IMR-90 (cell line): ENCODE measurements at regions not wholly inside any gene's neighbourhood (a gene's known extent, or its start where the extent isn't known, plus 50 kb on each side); places are given as distances from the start of the nearest gene placed in this dataset.

ENCODE experiments used
- ATAC-seq: fragments of 200-7000 bp; cut with Tn5 transposase; 2 replicates; pipeline ENCODE4 v1.9.1; 2020; ENCODE audit warnings: low read depth, mild to moderate bottlenecking, moderate library complexity
- BruUV-seq: library from RNA; stranded (reverse); fragments of 400-500 nt; replicated peaks from 2 replicates; lab custom pipeline; 2021; lab: Mats Ljungman, UMichigan
- CTCF ChIA-PET: fragments of 300-600 bp; formaldehyde crosslinking; extraction: SDS; loops from one replicate; lab custom pipeline; 2021; ENCODE audit warnings: antibody characterized with exemption; lab: Yijun Ruan, JAX
- POLR2A ChIA-PET: fragments of 300-600 bp; sonication (Branson Sonifier 250); formaldehyde crosslinking; loops from one replicate; lab custom pipeline; 2022; ENCODE audit warnings: antibody characterized with exemption; ENCODE audit not compliant: unreplicated experiment; lab: Charles Lee
- DNase-seq: peaks from one replicate; pipeline ENCODE4 v3.0.0; 2013
- H2AFZ ChIP-seq: replicated peaks from 2 replicates; pipeline ENCODE3; 2013; ENCODE audit warnings: low read length, mild to moderate bottlenecking; ENCODE audit not compliant: poor library complexity
- H2AK5ac ChIP-seq: 2 replicates; pipeline ENCODE4 v1.6.1; 2013; ENCODE audit warnings: low read depth, low read length, inconsistent platforms
- H2AK9ac ChIP-seq: replicated peaks from 2 replicates; pipeline ENCODE3; 2013; ENCODE audit warnings: mild to moderate bottlenecking, low read depth, low read length, moderate library complexity; ENCODE audit not compliant: poor library complexity
- H2BK120ac ChIP-seq: 2 replicates; pipeline ENCODE4 v1.6.1; 2013; ENCODE audit warnings: low read depth, low read length, inconsistent platforms
- H2BK15ac ChIP-seq: 3 replicates; pipeline ENCODE4 v1.6.1; 2013; ENCODE audit warnings: low read depth, low read length, inconsistent platforms
- H2BK20ac ChIP-seq: 2 replicates; pipeline ENCODE4 v1.6.1; 2013; ENCODE audit warnings: low read depth, mild to moderate bottlenecking, inconsistent platforms, low read length, moderate library complexity
- H2BK5ac ChIP-seq: 2 replicates; pipeline ENCODE4 v1.6.1; 2013; ENCODE audit warnings: mild to moderate bottlenecking, low read depth, low read length, inconsistent platforms; ENCODE audit not compliant: poor library complexity, severe bottlenecking
- H3K14ac ChIP-seq: replicated peaks from 2 replicates; pipeline ENCODE4 v1.6.1; 2013; ENCODE audit warnings: low read depth, low read length, inconsistent platforms
- H3K18ac ChIP-seq: 2 replicates; pipeline ENCODE4 v1.6.1; 2013; ENCODE audit warnings: low read depth, low read length, control low read depth
- H3K23ac ChIP-seq: 2 replicates; pipeline ENCODE4 v1.6.1; 2013; ENCODE audit warnings: low read depth, low read length, inconsistent platforms
- H3K27ac ChIP-seq: 2 replicates; pipeline ENCODE4 v1.5.1; 2013; ENCODE audit warnings: mild to moderate bottlenecking, control low read depth, low read length; ENCODE audit not compliant: insufficient read depth
- H3K27me3 ChIP-seq: 2 replicates; pipeline ENCODE4 v1.6.1; 2013; ENCODE audit warnings: low read length; ENCODE audit not compliant: control insufficient read depth, insufficient read depth
- H3K36me3 ChIP-seq: 2 replicates; pipeline ENCODE4 v1.6.1; 2013; ENCODE audit warnings: low read length, mixed read lengths; ENCODE audit not compliant: control insufficient read depth, insufficient read depth
- H3K4ac ChIP-seq: 2 replicates; pipeline ENCODE4 v1.6.1; 2013; ENCODE audit warnings: low read depth, low read length, inconsistent platforms
- H3K4me1 ChIP-seq: 2 replicates; pipeline ENCODE4 v1.6.1; 2013; ENCODE audit warnings: low read length, mixed read lengths; ENCODE audit not compliant: control insufficient read depth, insufficient read depth
- H3K4me2 ChIP-seq: 2 replicates; pipeline ENCODE4 v1.6.1; 2013; ENCODE audit warnings: low read depth, mild to moderate bottlenecking, control low read depth, low read length, moderate library complexity
- H3K4me3 ChIP-seq: 2 replicates; pipeline ENCODE4 v1.5.1; 2013; ENCODE audit warnings: low read depth, mild to moderate bottlenecking, control low read depth, low read length, moderate library complexity; ENCODE audit not compliant: insufficient read depth
- H3K56ac ChIP-seq: 2 replicates; pipeline ENCODE4 v1.6.1; 2013; ENCODE audit warnings: low read length, inconsistent platforms; ENCODE audit not compliant: insufficient read depth; ENCODE audit errors: extremely low read depth
- H3K79me1 ChIP-seq, 2 experiments: 2 replicates each; pipeline ENCODE4 v1.6.1; 2013; ENCODE audit warnings: low read length in 2 of 2, inconsistent platforms in 1 of 2, low read depth in 1 of 2
- H3K9ac ChIP-seq: 2 replicates; pipeline ENCODE4 v1.6.1; 2013; ENCODE audit warnings: low read depth, low read length, control low read depth
- H3K9me1 ChIP-seq: 2 replicates; pipeline ENCODE4 v1.6.1; 2013; ENCODE audit warnings: low read length, inconsistent platforms; ENCODE audit not compliant: insufficient read depth
- H3K9me3 ChIP-seq: 2 replicates; pipeline ENCODE4 v1.6.1; 2013; ENCODE audit warnings: low read length; ENCODE audit not compliant: control insufficient read depth, insufficient read depth
- H4K20me1 ChIP-seq: 2 replicates; pipeline ENCODE4 v1.6.1; 2013; ENCODE audit warnings: low read length, inconsistent platforms; ENCODE audit not compliant: insufficient read depth
- H4K5ac ChIP-seq: 2 replicates; pipeline ENCODE4 v1.6.1; 2013; ENCODE audit warnings: mild to moderate bottlenecking, low read depth, low read length, control low read depth
- H4K8ac ChIP-seq, 2 experiments: 2 replicates each; pipeline ENCODE4 v1.6.1; 2013; ENCODE audit warnings: low read depth in 2 of 2, low read length in 2 of 2, control low read depth in 1 of 2, inconsistent platforms in 1 of 2
- H4K91ac ChIP-seq: 2 replicates; pipeline ENCODE4 v1.6.1; 2013; ENCODE audit warnings: low read depth, low read length, inconsistent platforms; ENCODE audit not compliant: insufficient read depth
- CHD1 ChIP-seq: IDR thresholded peaks from 2 replicates; pipeline ENCODE4 v1.6.1; 2012; ENCODE audit warnings: low read depth, low read length, improper control_type of control experiment
- FOS ChIP-seq: fragments of 150-350 bp; IDR thresholded peaks from 2 replicates; pipeline ENCODE4 v1.6.1; 2016; ENCODE audit warnings: low read depth, low read length
- MAFK ChIP-seq: IDR thresholded peaks from 2 replicates; pipeline ENCODE4 v1.6.1; 2012; ENCODE audit warnings: low read depth, low read length, improper control_type of control experiment
- MAZ ChIP-seq: IDR thresholded peaks from 2 replicates; pipeline ENCODE4 v1.6.1; 2012; ENCODE audit warnings: low read depth, mild to moderate bottlenecking, low read length, improper control_type of control experiment, moderate library complexity, borderline replicate concordance
- NFE2L2 ChIP-seq: fragments of 150-350 bp; IDR thresholded peaks from 2 replicates; pipeline ENCODE4 v1.6.1; 2016; ENCODE audit warnings: low read depth, mild to moderate bottlenecking, low read length
- RCOR1 ChIP-seq: IDR thresholded peaks from 2 replicates; pipeline ENCODE4 v1.6.1; 2012; ENCODE audit warnings: mild to moderate bottlenecking, low read length, improper control_type of control experiment; ENCODE audit not compliant: insufficient replicate concordance
- RFX5 ChIP-seq: IDR thresholded peaks from 2 replicates; pipeline ENCODE4 v1.8.0; 2012; ENCODE audit warnings: low read depth, mild to moderate bottlenecking, low read length, moderate library complexity
- SMC3 ChIP-seq: fragments of 150-350 bp; IDR thresholded peaks from 2 replicates; pipeline ENCODE4 v1.6.1; 2016; ENCODE audit warnings: low read depth, mild to moderate bottlenecking, antibody characterized with exemption, low read length, moderate library complexity
- WGBS, 2 experiments: methylation state at CpG; one replicate each; pipeline versions ENCODE4 v1.1.5 to v1.1.7; 2013; ENCODE audit warnings: missing lambda C conversion rate in 2 of 2; ENCODE audit not compliant: insufficient read length in 1 of 2; ENCODE audit errors: extremely low coverage in 2 of 2; 5-methylcytosine and 5-hydroxymethylcytosine counted together
- dilution Hi-C: fragments of 300-500 bp; cut with HindIII; formaldehyde crosslinking; loops from one replicate; pipeline ENCODE4 v1.14.3; 2018; ENCODE audit warnings: low sequenced_read_pairs; ENCODE audit not compliant: unreplicated experiment
- in situ Hi-C: fragments of 300-500 bp; cut with MboI; formaldehyde crosslinking; loops from 3 replicates; pipeline ENCODE4 v1.14.3; 2019; ENCODE audit warnings: low sequenced_read_pairs, inconsistent platforms, mixed read lengths
- intact Hi-C: fragments of 100-400 bp; cut with micrococcal nuclease; formaldehyde crosslinking; loops from 2 replicates; pipeline ENCODE4 v1.10.0; 2022
- TF ChIP-seq, protein P1 (sequence below): fragments of 150-350 bp; IDR thresholded peaks from 2 replicates; pipeline ENCODE4 v1.6.1; 2016; ENCODE audit warnings: low read depth, mild to moderate bottlenecking, low read length, moderate library complexity, borderline replicate concordance
- TF ChIP-seq, protein P2 (sequence below): conservative IDR thresholded peaks from 2 replicates; pipeline ENCODE4 v1.5.1; 2012; ENCODE audit warnings: mild to moderate bottlenecking, low read depth, low read length, improper control_type of control experiment

DNA sequence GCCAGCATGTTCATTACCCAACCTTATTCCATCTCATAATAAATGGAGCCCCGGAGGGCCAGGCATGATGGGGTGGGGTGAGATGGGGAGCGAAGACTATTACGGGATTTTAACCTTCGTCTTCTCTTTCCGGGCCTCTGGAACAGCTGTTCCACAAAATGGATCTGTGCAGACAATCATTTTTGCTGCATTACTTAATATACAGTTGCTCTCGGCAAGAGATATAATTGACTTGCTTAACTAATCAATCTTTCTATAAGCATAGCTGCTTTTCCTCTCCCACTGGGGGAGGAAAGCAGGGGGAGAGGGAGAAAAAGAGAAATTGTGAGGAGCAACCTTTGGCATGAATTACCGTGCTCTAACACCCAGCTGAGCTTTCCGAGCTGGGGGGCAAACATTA is 440.4 kb downstream of the BUD13 start:
- TF ChIP-seq MAFK (no peak), NFE2L2 (no peak), RFX5 (no peak), MAZ (no peak), FOS (no peak), SMC3 (no peak), RCOR1 (no peak), CHD1 (no peak)
- TF ChIP-seq, protein P1, sequence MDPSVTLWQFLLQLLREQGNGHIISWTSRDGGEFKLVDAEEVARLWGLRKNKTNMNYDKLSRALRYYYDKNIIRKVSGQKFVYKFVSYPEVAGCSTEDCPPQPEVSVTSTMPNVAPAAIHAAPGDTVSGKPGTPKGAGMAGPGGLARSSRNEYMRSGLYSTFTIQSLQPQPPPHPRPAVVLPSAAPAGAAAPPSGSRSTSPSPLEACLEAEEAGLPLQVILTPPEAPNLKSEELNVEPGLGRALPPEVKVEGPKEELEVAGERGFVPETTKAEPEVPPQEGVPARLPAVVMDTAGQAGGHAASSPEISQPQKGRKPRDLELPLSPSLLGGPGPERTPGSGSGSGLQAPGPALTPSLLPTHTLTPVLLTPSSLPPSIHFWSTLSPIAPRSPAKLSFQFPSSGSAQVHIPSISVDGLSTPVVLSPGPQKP = no peak
- TF ChIP-seq, protein P2, sequence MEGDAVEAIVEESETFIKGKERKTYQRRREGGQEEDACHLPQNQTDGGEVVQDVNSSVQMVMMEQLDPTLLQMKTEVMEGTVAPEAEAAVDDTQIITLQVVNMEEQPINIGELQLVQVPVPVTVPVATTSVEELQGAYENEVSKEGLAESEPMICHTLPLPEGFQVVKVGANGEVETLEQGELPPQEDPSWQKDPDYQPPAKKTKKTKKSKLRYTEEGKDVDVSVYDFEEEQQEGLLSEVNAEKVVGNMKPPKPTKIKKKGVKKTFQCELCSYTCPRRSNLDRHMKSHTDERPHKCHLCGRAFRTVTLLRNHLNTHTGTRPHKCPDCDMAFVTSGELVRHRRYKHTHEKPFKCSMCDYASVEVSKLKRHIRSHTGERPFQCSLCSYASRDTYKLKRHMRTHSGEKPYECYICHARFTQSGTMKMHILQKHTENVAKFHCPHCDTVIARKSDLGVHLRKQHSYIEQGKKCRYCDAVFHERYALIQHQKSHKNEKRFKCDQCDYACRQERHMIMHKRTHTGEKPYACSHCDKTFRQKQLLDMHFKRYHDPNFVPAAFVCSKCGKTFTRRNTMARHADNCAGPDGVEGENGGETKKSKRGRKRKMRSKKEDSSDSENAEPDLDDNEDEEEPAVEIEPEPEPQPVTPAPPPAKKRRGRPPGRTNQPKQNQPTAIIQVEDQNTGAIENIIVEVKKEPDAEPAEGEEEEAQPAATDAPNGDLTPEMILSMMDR = no peak
- Histone ChIP-seq H3K79me1 (no peaks in the 10 kb centered on the region), H3K4me1 (no peaks in the 10 kb centered on the region), H3K27me3 (no peaks in the 10 kb centered on the region), H3K4me2 (no peak overlapping the region), H3K23ac (no peak overlapping the region), H3K36me3 (no peaks in the 10 kb centered on the region), H4K5ac (no peak overlapping the region), H3K4ac (no peak overlapping the region), H4K8ac (no peak overlapping the region), H2AK9ac (no peak overlapping the region), H3K9me3 (peaks cover 8% of the 10 kb centered on the region; the same call in 1 of the 2 replicates), H3K56ac (no peak overlapping the region), H2BK20ac (no peak overlapping the region), H2AFZ (no peak overlapping the region), H3K4me3 (no peak overlapping the region), H3K27ac (no peak overlapping the region), H2BK120ac (no peak overlapping the region), H3K9me1 (no peaks in the 10 kb centered on the region), H3K14ac (no peak overlapping the region), H2BK5ac (no peak overlapping the region), H4K20me1 (no peaks in the 10 kb centered on the region), H2BK15ac (no peak overlapping the region), H2AK5ac (no peak overlapping the region), H3K18ac (no peak overlapping the region), H3K9ac (no peak overlapping the region), H4K91ac (no peak overlapping the region)
- CTCF ChIA-PET = no interaction called here
- ATAC-seq = no peak
- dilution Hi-C loops = no loop called here
- WGBS, 2 experiments = no CpG with 5 or more reads among the region's 8 CpGs
- POLR2A ChIA-PET = no interaction called here
- intact Hi-C loops = no loop called here
- no peak for DNase-seq
- in situ Hi-C loops = no loop called here
- no TSS peak for BruUV-seq
